ENCODE measurements at regions not wholly inside any gene's neighbourhood (a gene's known extent, or its start where the extent isn't known, plus 50 kb on each side); places are given as distances from the start of the nearest gene placed in this dataset.

DNA sequence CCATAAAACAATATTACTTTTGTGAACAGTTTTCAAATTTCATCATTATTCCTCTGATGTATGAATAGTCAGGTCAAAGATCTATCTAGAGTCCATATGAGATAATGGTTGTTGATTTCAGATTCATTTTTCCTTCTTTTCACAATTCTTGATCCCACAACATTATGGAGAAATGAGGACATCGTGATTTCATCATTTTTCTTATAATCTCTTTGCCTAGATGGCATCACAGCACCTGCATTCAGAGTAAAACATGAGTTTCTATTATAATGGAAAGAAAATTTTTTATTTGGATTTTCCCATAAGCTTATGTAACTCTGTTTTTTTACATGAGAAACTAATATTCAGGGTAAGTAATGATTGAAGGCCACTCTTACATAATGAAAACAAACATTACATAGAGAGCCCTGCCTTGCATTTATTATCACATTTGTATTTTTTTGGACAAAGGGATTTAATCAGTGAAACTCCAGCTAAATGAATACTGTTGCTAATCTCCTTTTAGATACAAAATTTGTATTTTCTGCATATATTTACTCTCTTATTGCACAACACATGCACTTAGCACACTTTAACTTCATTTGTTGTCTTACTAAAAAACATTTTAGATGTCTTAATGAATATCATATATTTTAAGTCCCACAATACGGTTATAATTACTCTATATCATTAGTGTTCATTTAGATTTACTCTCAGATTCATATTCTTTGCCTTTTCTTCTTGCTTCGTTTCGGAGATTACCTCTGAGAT lies 188.4 kb upstream of the KYNU start:
- H3K27me3 Mint-ChIP-seq, result no peaks in the 10 kb centered on the region
- no peaks in the 10 kb centered on the region for H3K9me3 Mint-ChIP-seq
- intact Hi-C loops (cut with micrococcal nuclease), result no loop called here
- H3K27ac Mint-ChIP-seq, result no peak overlapping the region
- DNase-seq (no peak), ATAC-seq (ENCODE audit: low read depth) (no peak)
- no peak overlapping the region for H3K4me3 Mint-ChIP-seq
- H3K4me1 Mint-ChIP-seq, result no peaks in the 10 kb centered on the region
- CTCF ChIA-PET, result no interaction called here
- POLR2A ChIA-PET, result no interaction called here
- no peaks in the 10 kb centered on the region for H3K36me3 Mint-ChIP-seq (ENCODE audit: low read depth)
- TF ChIP-seq, protein P1, sequence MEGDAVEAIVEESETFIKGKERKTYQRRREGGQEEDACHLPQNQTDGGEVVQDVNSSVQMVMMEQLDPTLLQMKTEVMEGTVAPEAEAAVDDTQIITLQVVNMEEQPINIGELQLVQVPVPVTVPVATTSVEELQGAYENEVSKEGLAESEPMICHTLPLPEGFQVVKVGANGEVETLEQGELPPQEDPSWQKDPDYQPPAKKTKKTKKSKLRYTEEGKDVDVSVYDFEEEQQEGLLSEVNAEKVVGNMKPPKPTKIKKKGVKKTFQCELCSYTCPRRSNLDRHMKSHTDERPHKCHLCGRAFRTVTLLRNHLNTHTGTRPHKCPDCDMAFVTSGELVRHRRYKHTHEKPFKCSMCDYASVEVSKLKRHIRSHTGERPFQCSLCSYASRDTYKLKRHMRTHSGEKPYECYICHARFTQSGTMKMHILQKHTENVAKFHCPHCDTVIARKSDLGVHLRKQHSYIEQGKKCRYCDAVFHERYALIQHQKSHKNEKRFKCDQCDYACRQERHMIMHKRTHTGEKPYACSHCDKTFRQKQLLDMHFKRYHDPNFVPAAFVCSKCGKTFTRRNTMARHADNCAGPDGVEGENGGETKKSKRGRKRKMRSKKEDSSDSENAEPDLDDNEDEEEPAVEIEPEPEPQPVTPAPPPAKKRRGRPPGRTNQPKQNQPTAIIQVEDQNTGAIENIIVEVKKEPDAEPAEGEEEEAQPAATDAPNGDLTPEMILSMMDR (IDR thresholded peaks at IDR 0.05), result no peak

DNA sequence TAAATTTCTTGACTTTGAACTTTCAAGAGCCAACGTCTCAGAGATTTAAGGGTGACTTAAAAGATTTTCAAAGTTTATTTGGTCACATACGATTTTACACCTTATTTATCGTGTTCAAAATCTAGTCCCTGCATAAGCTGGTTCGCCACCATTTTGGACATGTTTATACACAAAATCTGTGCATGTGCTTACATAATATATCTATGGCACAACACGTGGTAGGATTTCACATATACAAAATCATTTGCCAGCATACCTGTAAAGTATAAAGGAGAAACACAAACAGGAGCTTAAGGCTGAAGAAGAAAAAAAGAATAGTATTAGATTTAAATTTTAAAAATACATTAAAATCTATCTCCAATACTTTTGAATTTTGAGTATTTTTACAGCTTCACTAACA lies 190.0 kb upstream of the KYNU start:
- no peaks in the 10 kb centered on the region for H3K36me3 Mint-ChIP-seq (ENCODE audit: low read depth)
- H3K27me3 Mint-ChIP-seq, result no peaks in the 10 kb centered on the region
- ATAC-seq (ENCODE audit: low read depth), result no peak
- no peaks in the 10 kb centered on the region for H3K4me1 Mint-ChIP-seq
- ChIA-PET CTCF (no interaction called here), POLR2A (no interaction called here)
- intact Hi-C loops (cut with micrococcal nuclease), result no loop called here
- no peak overlapping the region for H3K4me3 Mint-ChIP-seq
- no peak overlapping the region for H3K27ac Mint-ChIP-seq
- no peaks in the 10 kb centered on the region for H3K9me3 Mint-ChIP-seq
- DNase-seq, result no peak
- TF ChIP-seq, protein P1 (IDR thresholded peaks at IDR 0.05), result no peak

DNA sequence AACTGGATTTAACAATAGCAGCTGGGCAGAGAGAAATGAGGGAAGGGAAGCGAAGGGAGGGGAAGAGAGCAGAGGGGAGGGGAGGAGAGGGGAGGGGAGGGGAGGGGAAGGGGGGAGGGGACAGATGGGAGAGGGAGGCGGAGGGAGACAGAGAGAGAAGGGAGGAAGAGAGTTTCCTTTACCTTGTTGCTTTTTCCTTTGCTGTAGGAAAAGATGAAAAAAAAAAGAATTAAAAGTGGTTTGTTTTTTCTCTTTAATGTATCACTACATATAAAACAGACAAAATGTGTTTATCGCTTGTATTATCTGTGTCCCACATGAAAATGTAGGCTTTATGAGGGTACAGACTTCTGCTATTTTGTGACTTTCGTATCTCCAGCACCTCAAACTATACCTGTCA lies 190.4 kb upstream of the KYNU start:
- H3K27me3 Mint-ChIP-seq, result no peaks in the 10 kb centered on the region
- TF ChIP-seq, protein P1 (IDR thresholded peaks at IDR 0.05), result no peak
- intact Hi-C loops (cut with micrococcal nuclease), result no loop called here
- H3K36me3 Mint-ChIP-seq (ENCODE audit: low read depth), result no peaks in the 10 kb centered on the region
- ChIA-PET CTCF (interaction anchor here (1.1 kb wide), 1 partner anchor 302 kb away, joined by 5 read pairs; no protein-coding TSS in a partner anchor), POLR2A (no interaction called here)
- H3K9me3 Mint-ChIP-seq, result no peaks in the 10 kb centered on the region
- H3K4me3 Mint-ChIP-seq, result no peak overlapping the region
- no peaks in the 10 kb centered on the region for H3K4me1 Mint-ChIP-seq
- DNase-seq (no peak), ATAC-seq (ENCODE audit: low read depth) (no peak)
- H3K27ac Mint-ChIP-seq, result no peak overlapping the region

DNA sequence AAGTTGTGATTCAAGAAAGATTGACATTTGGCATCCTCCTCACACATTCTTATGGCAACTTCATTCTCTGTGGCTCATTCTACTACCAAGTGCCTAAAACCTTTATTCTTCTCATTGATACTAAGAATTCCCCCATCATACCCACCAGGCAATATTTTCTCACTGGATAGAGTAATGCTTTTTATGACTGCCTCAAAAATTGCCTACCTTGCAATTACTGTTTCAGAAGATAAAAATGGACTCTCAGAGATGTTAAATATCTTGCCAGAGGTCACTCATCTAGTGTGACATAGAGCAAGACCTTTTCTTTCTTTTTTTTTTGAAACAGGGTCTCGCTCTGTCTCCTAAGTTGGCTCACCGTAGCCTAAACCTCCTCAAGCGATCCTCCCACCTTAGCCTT lies 192.8 kb upstream of the KYNU start:
- Mint-ChIP-seq H3K4me1 (no peaks in the 10 kb centered on the region), H3K9me3 (no peaks in the 10 kb centered on the region), H3K27ac (no peak overlapping the region), H3K36me3 (ENCODE audit: low read depth) (no peaks in the 10 kb centered on the region), H3K27me3 (peaks cover 7% of the 10 kb centered on the region), H3K4me3 (no peak overlapping the region)
- DNase-seq (no peak), ATAC-seq (ENCODE audit: low read depth) (no peak)
- intact Hi-C loops (cut with micrococcal nuclease), result no loop called here
- CTCF ChIA-PET, result interaction anchor here (6.4 kb wide), 1 partner anchor 295 kb away, joined by 32 read pairs; no protein-coding TSS in a partner anchor
- TF ChIP-seq, protein P1 (IDR thresholded peaks at IDR 0.05), result no peak
- POLR2A ChIA-PET, result no interaction called here

DNA sequence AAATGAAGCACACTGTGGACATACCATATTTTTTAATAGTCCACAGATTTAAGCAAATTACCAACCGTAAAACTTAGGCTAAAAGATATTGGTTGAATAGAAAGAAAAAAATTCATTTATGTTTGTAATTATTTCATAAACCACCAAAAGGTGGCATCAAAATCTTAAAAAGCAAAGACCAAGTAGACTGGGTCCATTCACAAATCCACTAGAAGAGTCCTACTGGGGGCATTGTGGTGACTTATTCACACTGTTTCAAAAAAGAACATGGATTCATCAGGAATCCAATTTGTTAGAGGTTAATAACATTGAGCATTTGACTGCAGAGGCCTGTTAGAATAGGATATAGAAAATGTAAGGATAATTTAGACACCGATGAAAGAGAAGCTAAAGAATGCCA lies 194.9 kb upstream of the KYNU start:
- Mint-ChIP-seq H3K36me3 (ENCODE audit: low read depth) (no peaks in the 10 kb centered on the region), H3K9me3 (no peaks in the 10 kb centered on the region), H3K27ac (no peak overlapping the region), H3K4me1 (no peaks in the 10 kb centered on the region), H3K4me3 (no peak overlapping the region), H3K27me3 (peaks cover 9% of the 10 kb centered on the region)
- DNase-seq, result no peak
- TF ChIP-seq, protein P1 (IDR thresholded peaks at IDR 0.05), result no peak
- no peak for ATAC-seq (ENCODE audit: low read depth)
- POLR2A ChIA-PET, result no interaction called here
- intact Hi-C loops (cut with micrococcal nuclease), result loop anchor here (1.0 kb wide), 2 partner anchors 298 to 307 kb away; no protein-coding TSS in a partner anchor
- CTCF ChIA-PET, result interaction anchor here (1.3 to 6.4 kb wide), 4 partner anchors 292 to 311 kb away, joined by 3 to 32 read pairs (median 9); no protein-coding TSS in a partner anchor
